H1 (cell line): ENCODE measurements at regions not wholly inside any gene's neighbourhood (a gene's known extent, or its start where the extent isn't known, plus 50 kb on each side); places are given as distances from the start of the nearest gene placed in this dataset.
"Not testable (repeated sequence)": the region's sequence is repeated elsewhere in the genome, so short reads cannot be mapped to it uniquely, and the experiment has no call there.

Experiments used
- CTCF ChIA-PET: fragments of 300-600 bp; sonication (Branson Sonifier 250); formaldehyde crosslinking; loops from one replicate; lab custom pipeline; 2021; ENCODE audit not compliant: partially characterized antibody; lab: Charles Lee
- POLR2A ChIA-PET: fragments of 300-600 bp; sonication (Branson Sonifier 250); formaldehyde crosslinking; loops from one replicate; lab custom pipeline; 2021; ENCODE audit warnings: inconsistent platforms; ENCODE audit not compliant: partially characterized antibody; lab: Charles Lee
- DNase-seq, 2 experiments: peaks; one replicate each; pipeline versions ENCODE4 v3.0.0 to v3.0.0-alpha.2; 2010 to 2022; ENCODE audit warnings: low spot score in 2 of 2, low read depth in 1 of 2, mixed read lengths in 1 of 2
- FAIRE-seq: peaks from 2 replicates; lab custom pipeline; 2011; peaks lifted over from hg19 to GRCh38; lab: Jason Lieb, UNC
- H2AFZ ChIP-seq: 2 replicates; pipeline ENCODE4 v1.8.1; 2012; ENCODE audit warnings: low read length, inconsistent platforms
- H2AK5ac ChIP-seq: 2 replicates; pipeline ENCODE4 v1.6.1; 2013; ENCODE audit warnings: low read depth, low read length
- H2BK120ac ChIP-seq: replicated peaks from 2 replicates; pipeline ENCODE3; 2013; ENCODE audit warnings: low read depth, low read length, inconsistent platforms
- H2BK12ac ChIP-seq: 2 replicates; pipeline ENCODE4 v1.6.1; 2013; ENCODE audit warnings: low read depth, low read length
- H2BK15ac ChIP-seq: 2 replicates; pipeline ENCODE4 v1.6.1; 2013; ENCODE audit warnings: low read length
- H2BK20ac ChIP-seq: 2 replicates; pipeline ENCODE4 v1.6.1; 2013; ENCODE audit warnings: low read length
- H2BK5ac ChIP-seq: 2 replicates; pipeline ENCODE4 v1.6.1; 2013; ENCODE audit warnings: low read depth, low read length
- H3K14ac ChIP-seq: 2 replicates; pipeline ENCODE4 v1.6.1; 2013; ENCODE audit warnings: inconsistent platforms; ENCODE audit not compliant: insufficient read length
- H3K18ac ChIP-seq: 2 replicates; pipeline ENCODE4 v1.6.1; 2013; ENCODE audit warnings: low read length; ENCODE audit errors: extremely low read depth
- H3K23ac ChIP-seq: 2 replicates; pipeline ENCODE4 v1.6.1; 2013; ENCODE audit warnings: inconsistent platforms; ENCODE audit not compliant: insufficient read length
- H3K23me2 ChIP-seq: 2 replicates; pipeline ENCODE4 v1.6.1; 2013; ENCODE audit warnings: low read depth, low read length
- H3K27ac ChIP-seq: 2 replicates; pipeline ENCODE4 v1.6.1; 2011; ENCODE audit warnings: low read depth, low read length, inconsistent platforms
- H3K27me3 ChIP-seq, 4 experiments: replicated peaks in 1 of 4; 1 replicate in 1 of 4; 2 replicates in 3 of 4; pipeline versions ENCODE4 v1.6.1 to v1.8.1; 2011 to 2013; ENCODE audit warnings: low read length in 3 of 4, mild to moderate bottlenecking in 3 of 4, inconsistent platforms in 2 of 4, mixed read lengths in 2 of 4, moderate library complexity in 1 of 4; ENCODE audit not compliant: control insufficient read depth in 3 of 4, insufficient read depth in 3 of 4; ENCODE audit errors: extremely low read depth in 1 of 4
- H3K36me3 ChIP-seq, 4 experiments: 2 replicates each; pipeline versions ENCODE4 v1.6.1 to v1.8.1; 2011 to 2013; ENCODE audit warnings: mild to moderate bottlenecking in 4 of 4, low read length in 3 of 4, moderate library complexity in 2 of 4, control low read depth in 1 of 4, inconsistent platforms in 1 of 4; ENCODE audit not compliant: insufficient read depth in 4 of 4, control insufficient read depth in 2 of 4
- H3K4ac ChIP-seq: replicated peaks from 2 replicates; pipeline ENCODE3; 2013; ENCODE audit warnings: low read length, low read depth, mixed read lengths, inconsistent platforms; ENCODE audit not compliant: insufficient read length
- H3K4me1 ChIP-seq, 4 experiments: replicated peaks in 1 of 4; 1 replicate in 1 of 4; 2 replicates in 3 of 4; pipeline versions ENCODE4 v1.6.1 to v1.8.1; 2011 to 2013; ENCODE audit warnings: low read length in 3 of 4, inconsistent platforms in 2 of 4, mixed read lengths in 1 of 4; ENCODE audit not compliant: insufficient read depth in 4 of 4, control insufficient read depth in 3 of 4
- H3K4me2 ChIP-seq, 2 experiments: 2 replicates each; pipeline versions ENCODE4 v1.6.1 to v1.8.1; 2011 to 2013; ENCODE audit warnings: low read depth in 2 of 2, low read length in 2 of 2, control low read depth in 1 of 2, inconsistent platforms in 1 of 2, mild to moderate bottlenecking in 1 of 2; ENCODE audit not compliant: insufficient read depth in 1 of 2
- H3K4me3 ChIP-seq, 4 experiments: fragments of 200-600, 300-600 bp in 1 of 4; sonication (generic), shearing (Covaris generic), sonication (Bioruptor Twin) in 1 of 4; 2 replicates each; pipeline versions ENCODE4 v1.5.1 to v1.8.1; 2011 to 2016; ENCODE audit warnings: low read length in 4 of 4, low read depth in 3 of 4, control low read depth in 2 of 4, inconsistent platforms in 2 of 4, mild to moderate bottlenecking in 2 of 4, mixed read lengths in 1 of 4, moderate library complexity in 1 of 4; ENCODE audit not compliant: insufficient read depth in 2 of 4; ENCODE audit errors: extremely low read depth in 1 of 4
- H3K56ac ChIP-seq: replicated peaks from 2 replicates; pipeline ENCODE3; 2013; ENCODE audit warnings: low read depth, mild to moderate bottlenecking, mixed read lengths, low read length, inconsistent platforms; ENCODE audit not compliant: insufficient read length
- H3K79me1 ChIP-seq: 2 replicates; pipeline ENCODE4 v1.6.1; 2013; ENCODE audit warnings: low read depth, low read length, control low read depth
- H3K79me2 ChIP-seq, 2 experiments: 2 replicates each; pipeline versions ENCODE4 v1.6.1 to v1.8.1; 2012 to 2013; ENCODE audit warnings: low read length in 2 of 2, mild to moderate bottlenecking in 2 of 2, inconsistent platforms in 1 of 2; ENCODE audit not compliant: insufficient read depth in 2 of 2, control insufficient read depth in 1 of 2
- H3K9ac ChIP-seq, 4 experiments: replicated peaks in 1 of 4; 1 replicate in 1 of 4; 2 replicates in 3 of 4; pipeline versions ENCODE4 v1.6.1 to v1.8.1; 2011 to 2013; ENCODE audit warnings: low read depth in 3 of 4, low read length in 3 of 4, control low read depth in 2 of 4, mild to moderate bottlenecking in 2 of 4, moderate library complexity in 2 of 4, inconsistent platforms in 1 of 4; ENCODE audit errors: extremely low read depth in 1 of 4
- H3K9me3 ChIP-seq, 2 experiments: 2 replicates each; pipeline versions ENCODE4 v1.6.1 to v1.8.1; 2012 to 2013; ENCODE audit warnings: mild to moderate bottlenecking in 2 of 2, moderate library complexity in 2 of 2, control low read depth in 1 of 2, inconsistent platforms in 1 of 2, low read depth in 1 of 2, low read length in 1 of 2, mixed read lengths in 1 of 2; ENCODE audit not compliant: insufficient read depth in 2 of 2
- H4K20me1 ChIP-seq, 2 experiments: replicated peaks in 1 of 2; 2 replicates each; pipeline versions ENCODE3 to v1.8.1; 2011 to 2013; ENCODE audit warnings: inconsistent platforms in 2 of 2, low read length in 2 of 2, mild to moderate bottlenecking in 1 of 2; ENCODE audit not compliant: insufficient read depth in 2 of 2, control insufficient read depth in 1 of 2
- H4K5ac ChIP-seq: 2 replicates; pipeline ENCODE4 v1.6.1; 2013; ENCODE audit warnings: low read length, low read depth, mixed read lengths, inconsistent platforms; ENCODE audit not compliant: insufficient read length
- H4K8ac ChIP-seq: 2 replicates; pipeline ENCODE4 v1.8.0; 2013; ENCODE audit warnings: mild to moderate bottlenecking, moderate library complexity, low read length, inconsistent platforms; ENCODE audit not compliant: insufficient read depth; ENCODE audit errors: extremely low read depth
- H4K91ac ChIP-seq: replicated peaks from 2 replicates; pipeline ENCODE3; 2013; ENCODE audit warnings: low read length, mixed read lengths, inconsistent platforms; ENCODE audit not compliant: insufficient read length
- CBX5 ChIP-seq: fragments of 300-800, 300-1000 bp; sonication (generic); IDR thresholded peaks from 2 replicates; pipeline ENCODE4 v1.7.1; 2016; ENCODE audit warnings: antibody characterized with exemption, low read length, low read depth
- CHD2 ChIP-seq: IDR thresholded peaks from 2 replicates; pipeline ENCODE4 v1.6.1; 2012; ENCODE audit warnings: low read length, improper control_type of control experiment
- TBP ChIP-seq: IDR thresholded peaks from 2 replicates; pipeline ENCODE4 v1.6.1; 2011; ENCODE audit warnings: low read depth, low read length, improper control_type of control experiment
- WGBS, 2 experiments: shearing (Covaris generic) in 1 of 2; methylation state at CpG; one replicate each; pipeline versions ENCODE4 v1.1.6 to v1.1.7; 2013 to 2015; ENCODE audit warnings: low lambda C conversion rate in 2 of 2, mixed read lengths in 2 of 2, inconsistent platforms in 1 of 2, low coverage in 1 of 2, missing lambda C conversion rate in 1 of 2; ENCODE audit not compliant: insufficient replicate concordance in 2 of 2, insufficient coverage in 1 of 2, insufficient read length in 1 of 2; ENCODE audit errors: extremely low coverage in 1 of 2, missing lambda C conversion rate in 1 of 2; 5-methylcytosine and 5-hydroxymethylcytosine counted together

DNA sequence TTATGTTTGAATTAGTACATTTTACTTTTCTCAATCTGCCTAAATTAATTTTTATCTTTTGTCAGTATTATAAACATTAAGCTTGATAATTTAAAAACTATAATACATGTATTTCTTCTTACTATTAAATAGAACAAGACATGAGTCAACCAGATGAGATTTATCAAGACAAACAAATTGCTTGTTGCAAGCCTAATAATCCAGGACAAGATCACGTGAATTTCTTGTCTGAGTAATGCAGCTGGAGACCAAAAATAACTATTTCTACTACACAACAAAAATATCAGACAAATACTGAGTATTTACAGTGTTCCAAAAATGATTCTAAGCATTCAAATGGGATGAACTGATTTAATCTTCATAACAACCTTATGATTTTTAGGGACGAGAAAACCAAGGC is 339.1 kb upstream of the PRR16 start:
- H3K4ac ChIP-seq: no peak overlapping the region
- FAIRE-seq (no peak), DNase-seq (no peak)
- no peak overlapping the region for H2BK12ac ChIP-seq
- TF ChIP-seq CBX5 (no peak), TBP (no peak), CHD2 (no peak)
- H3K36me3 ChIP-seq: no peaks in the 10 kb centered on the region
- WGBS, 2 experiments: 86% methylated on average over 2 of the region's 2 CpGs; no CpG with 5 or more reads in 1 of the 2 experiments
- H3K27ac ChIP-seq: no peak overlapping the region
- H3K4me1 ChIP-seq: no peaks in the 10 kb centered on the region
- H2BK5ac ChIP-seq: no peak overlapping the region
- no peaks in the 10 kb centered on the region for H3K27me3 ChIP-seq
- no peak overlapping the region for H2BK120ac ChIP-seq
- H3K23ac ChIP-seq: no peak overlapping the region
- H3K23me2 ChIP-seq: no peaks in the 10 kb centered on the region
- H2BK15ac ChIP-seq: no peak overlapping the region
- no peak overlapping the region for H3K9ac ChIP-seq
- no peak overlapping the region for H4K8ac ChIP-seq
- no peaks in the 10 kb centered on the region for H3K79me2 ChIP-seq
- no peak overlapping the region for H3K56ac ChIP-seq
- H2AK5ac ChIP-seq: no peak overlapping the region
- CTCF ChIA-PET: no interaction called here
- H3K14ac ChIP-seq: no peak overlapping the region
- H3K18ac ChIP-seq: no peak overlapping the region
- H3K4me2 ChIP-seq: no peak overlapping the region
- H3K79me1 ChIP-seq: no peaks in the 10 kb centered on the region
- no peak overlapping the region for H4K5ac ChIP-seq
- H3K9me3 ChIP-seq: no peaks in the 10 kb centered on the region
- no peak overlapping the region for H2BK20ac ChIP-seq
- H3K4me3 ChIP-seq: no peak overlapping the region
- POLR2A ChIA-PET: no interaction called here
- no peak overlapping the region for H4K91ac ChIP-seq
- no peak overlapping the region for H2AFZ ChIP-seq
- H4K20me1 ChIP-seq: no peaks in the 10 kb centered on the region

GRCh38 chr5:120132347-120132746 is 331.8 kb upstream of the PRR16 start:
- H3K27ac ChIP-seq, H3K14ac ChIP-seq, H3K27me3 ChIP-seq, H4K91ac ChIP-seq, H3K4ac ChIP-seq, H3K23me2 ChIP-seq, FAIRE-seq, H2BK120ac ChIP-seq, H2BK5ac ChIP-seq, DNase-seq, H3K23ac ChIP-seq, H4K20me1 ChIP-seq, H3K36me3 ChIP-seq, H3K79me2 ChIP-seq, H3K56ac ChIP-seq, H3K9ac ChIP-seq, H3K4me1 ChIP-seq, H2BK15ac ChIP-seq, POLR2A ChIA-PET, H3K4me3 ChIP-seq, H4K5ac ChIP-seq, H3K9me3 ChIP-seq, H2AK5ac ChIP-seq, H3K79me1 ChIP-seq, H3K4me2 ChIP-seq, H3K18ac ChIP-seq, H2BK20ac ChIP-seq, H2BK12ac ChIP-seq, H4K8ac ChIP-seq: not testable (repeated sequence)
- peak overlapping the region; percentile 53; the same call in 1 of the 2 replicates for H2AFZ ChIP-seq
- 94% methylated on average over 7 of the region's 7 CpGs; no CpG with 5 or more reads in 1 of the 2 experiments for WGBS, 2 experiments
- CTCF ChIA-PET: interaction anchor here (1.2 kb wide), 1 partner anchor 10 kb away, joined by 4 read pairs; no protein-coding TSS in a partner anchor
